GM18519 (cell line): ENCODE measurements at regions not wholly inside any gene's neighbourhood (a gene's known extent, or its start where the extent isn't known, plus 50 kb on each side); places are given as distances from the start of the nearest gene placed in this dataset.
"Not testable (repeated sequence)": the region's sequence is repeated elsewhere in the genome, so short reads cannot be mapped to it uniquely, and the experiment has no call there.

Source experiments
- ATAC-seq: cut with Tn5 transposase; IDR thresholded peaks from one replicate; pipeline ENCODE4 v1.9.1; 2021; ENCODE audit warnings: mild to moderate bottlenecking, moderate library complexity; ENCODE audit not compliant: unreplicated experiment, low FRiP score

GRCh38 chr2:8607606-8608005 lies 74.2 kb upstream of the ID2 start:
- no peak for ATAC-seq

- no peak for ATAC-seq
Measured at GRCh38 chr2:8608411-8608954, 73.4 kb upstream of the ID2 start.

GRCh38 chr2:8609357-8609811 lies 72.5 kb upstream of the ID2 start:
- no peak for ATAC-seq

- not testable (repeated sequence) for ATAC-seq
Measured at GRCh38 chr2:8610775-8611174, 71.1 kb upstream of the ID2 start.

GRCh38 chr2:8611246-8611645 lies 70.6 kb upstream of the ID2 start:
- ATAC-seq: no peak

GRCh38 chr2:8611700-8612099 lies 70.2 kb upstream of the ID2 start:
- no peak for ATAC-seq

GRCh38 chr2:8612734-8613179 lies 69.1 kb upstream of the ID2 start:
- no peak for ATAC-seq

- not testable (repeated sequence) for ATAC-seq
Measured at GRCh38 chr2:8613207-8613999, 68.5 kb upstream of the ID2 start.

GRCh38 chr2:8614646-8615045 lies 67.2 kb upstream of the ID2 start:
- no peak for ATAC-seq

GRCh38 chr2:8615252-8615575 lies 66.6 kb upstream of the ID2 start:
- ATAC-seq: no peak

GRCh38 chr2:8615576-8616281 lies 66.1 kb upstream of the ID2 start:
- no peak for ATAC-seq

GRCh38 chr2:8617048-8617447 lies 64.8 kb upstream of the ID2 start:
- no peak for ATAC-seq

GRCh38 chr2:8617590-8617989 lies 64.3 kb upstream of the ID2 start:
- ATAC-seq: no peak

GRCh38 chr2:8619071-8619470 lies 62.8 kb upstream of the ID2 start:
- no peak for ATAC-seq

- no peak for ATAC-seq
Measured at GRCh38 chr2:8620611-8621382, 61.1 kb upstream of the ID2 start.

GRCh38 chr2:8622199-8622911 lies 59.5 kb upstream of the ID2 start:
- ATAC-seq: no peak

GRCh38 chr2:8622924-8623465 lies 58.9 kb upstream of the ID2 start:
- no peak for ATAC-seq

- no peak for ATAC-seq
Measured at GRCh38 chr2:8623576-8623957, 58.3 kb upstream of the ID2 start.

GRCh38 chr2:8623958-8624591 lies 57.8 kb upstream of the ID2 start:
- no peak for ATAC-seq
